ENCODE measurements at regions not wholly inside any gene's neighbourhood (a gene's known extent, or its start where the extent isn't known, plus 50 kb on each side); places are given as distances from the start of the nearest gene placed in this dataset.

GRCh38 chr15:51156957-51157356, 62.3 kb upstream of the TNFAIP8L3 start:
- DNase-seq (ENCODE audit: low read depth in 2 of 3, low spot score in 2 of 3): no peak

- DNase-seq (ENCODE audit: low read depth in 2 of 3, low spot score in 2 of 3): peak in 1 of 3 donors; percentile 12
These were observed 61.2 kb upstream of the TNFAIP8L3 start for GRCh38 chr15:51155891-51156290.

GRCh38 chr15:51155016-51155580, 60.4 kb upstream of the TNFAIP8L3 start:
- DNase-seq (ENCODE audit: low read depth in 2 of 3, low spot score in 2 of 3): no peak

Data from hematopoietic multipotent progenitor cell (in vitro differentiated cells).